Stimulated activated CD8-positive, alpha-beta memory T cell treated with anti-CD3 and anti-CD28 coated beads, Interleukin-12 subunit alpha, Interleukin-12 subunit beta, amount 100 ng/mL, for 1 hour (primary cell): ENCODE measurements at regions not wholly inside any gene's neighbourhood (a gene's known extent, or its start where the extent isn't known, plus 50 kb on each side); places are given as distances from the start of the nearest gene placed in this dataset.

ENCODE experiments used
- DNase-seq: peaks from one replicate; pipeline ENCODE4 v3.0.0-alpha.2; 2020; ENCODE audit warnings: low read depth

DNA sequence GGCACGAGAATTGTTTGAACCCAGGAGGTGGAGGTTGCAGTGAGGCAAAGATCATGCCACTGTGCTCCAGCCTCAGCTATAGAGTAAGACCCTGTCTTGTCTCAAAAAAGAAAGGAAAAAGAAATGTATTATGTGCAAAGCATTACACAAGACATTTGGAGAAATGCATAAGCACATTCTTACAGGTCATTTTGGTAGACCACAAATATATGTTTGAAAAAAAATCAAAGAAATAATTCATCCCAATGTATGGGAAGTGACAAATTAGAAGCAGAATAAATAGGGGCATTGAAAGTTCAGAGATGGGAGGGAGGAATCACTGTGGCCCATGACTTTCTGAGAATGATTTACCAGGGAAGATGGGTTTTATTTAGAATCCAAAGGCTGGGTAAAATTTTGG is 283.5 kb upstream of the ADAMTS5 start:
- DNase-seq, result no peak

DNA sequence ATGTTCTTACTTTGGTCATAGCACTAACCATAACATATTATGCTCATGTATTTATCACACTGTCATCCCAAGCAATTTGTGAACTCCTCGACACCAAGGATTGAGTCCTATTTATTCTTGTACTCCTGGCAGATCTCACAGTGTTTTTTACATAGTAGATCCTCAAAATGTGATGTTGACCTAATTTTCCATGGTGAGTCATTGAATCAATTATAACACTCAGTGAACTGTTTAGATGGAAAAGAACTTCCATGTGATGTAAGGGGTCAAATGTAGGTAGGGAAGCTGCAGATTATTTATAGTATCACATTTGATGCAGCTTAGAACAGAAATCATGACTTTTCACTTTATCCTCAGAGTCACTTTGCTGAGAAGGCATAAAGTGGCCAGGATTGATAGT is 281.9 kb upstream of the ADAMTS5 start:
- DNase-seq, result no peak

DNA sequence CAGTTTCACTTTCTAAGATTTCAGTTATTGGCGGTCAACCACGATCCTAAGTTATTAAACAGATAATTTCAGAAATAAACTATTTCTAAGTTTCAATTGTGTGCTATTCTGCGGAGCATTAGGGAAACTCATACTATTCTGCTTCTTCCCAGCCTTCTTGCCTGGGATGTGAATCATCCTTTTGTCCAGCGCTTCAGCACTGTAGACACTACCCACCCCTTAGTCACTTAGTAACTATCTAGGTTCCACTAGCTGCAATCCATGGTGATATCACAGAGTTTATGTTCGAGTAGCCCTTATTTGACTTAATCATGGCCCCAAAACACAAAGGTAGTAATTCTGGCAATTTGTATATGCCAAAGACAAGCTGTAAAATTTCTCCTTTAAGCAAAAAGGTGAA is 279.9 kb upstream of the ADAMTS5 start:
- DNase-seq, result no peak

DNA sequence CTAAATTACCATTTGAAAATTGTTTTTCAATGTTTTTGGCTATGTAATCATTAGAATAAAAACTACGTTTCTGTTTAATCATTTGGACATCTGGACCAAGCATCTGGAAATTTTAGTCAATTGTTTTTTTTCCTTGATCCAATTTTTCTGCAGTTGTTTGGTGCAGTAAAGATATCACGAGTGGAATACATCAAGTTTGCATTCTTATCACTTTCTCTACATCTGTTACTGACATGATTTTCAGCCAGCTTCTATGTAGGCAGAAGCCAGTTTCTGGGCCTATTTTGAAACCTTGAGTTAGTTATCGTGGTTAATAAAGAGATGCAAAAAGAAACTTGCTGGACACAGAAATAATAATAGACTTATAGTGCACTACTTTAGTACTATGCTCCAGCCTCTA is 277.9 kb upstream of the ADAMTS5 start:
- DNase-seq, result no peak

DNA sequence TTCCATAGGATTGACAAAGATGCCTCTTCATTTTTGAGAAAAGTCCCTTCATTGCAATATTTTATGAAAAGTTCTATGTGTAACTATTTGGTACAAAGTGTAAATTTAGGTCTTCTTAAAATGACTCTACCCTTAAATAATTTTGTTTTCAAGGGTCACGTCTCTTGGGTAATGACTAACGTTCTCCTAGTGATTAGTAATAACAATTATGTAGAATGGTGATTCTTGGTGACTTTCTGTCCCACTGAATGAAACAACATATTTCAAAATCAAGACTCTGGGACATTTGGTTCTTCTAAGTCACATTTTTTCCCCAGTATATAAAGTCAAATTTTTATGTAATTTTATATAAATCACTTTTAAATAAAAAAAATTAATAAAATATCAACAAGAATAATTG is 277.5 kb upstream of the ADAMTS5 start:
- no peak for DNase-seq

DNA sequence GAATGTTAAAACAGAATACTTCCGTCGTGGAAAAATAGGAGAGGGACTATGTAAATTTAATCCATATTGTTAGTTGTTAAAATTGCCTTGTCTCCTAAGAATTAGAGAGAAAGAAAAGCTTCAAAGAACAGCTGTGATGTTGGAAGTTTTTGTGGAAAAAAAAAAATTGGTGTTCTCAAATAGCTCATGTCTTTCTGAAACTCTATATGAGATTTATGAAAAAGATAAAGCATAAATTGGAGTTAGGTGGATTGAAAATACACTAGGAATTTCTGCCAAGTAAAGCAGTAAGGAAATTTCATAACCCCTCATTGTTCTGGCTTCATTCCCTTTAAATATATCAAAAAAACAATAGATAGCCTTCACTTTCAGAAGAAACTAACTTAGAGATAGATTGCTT is 274.0 kb upstream of the ADAMTS5 start:
- DNase-seq, result no peak

DNA sequence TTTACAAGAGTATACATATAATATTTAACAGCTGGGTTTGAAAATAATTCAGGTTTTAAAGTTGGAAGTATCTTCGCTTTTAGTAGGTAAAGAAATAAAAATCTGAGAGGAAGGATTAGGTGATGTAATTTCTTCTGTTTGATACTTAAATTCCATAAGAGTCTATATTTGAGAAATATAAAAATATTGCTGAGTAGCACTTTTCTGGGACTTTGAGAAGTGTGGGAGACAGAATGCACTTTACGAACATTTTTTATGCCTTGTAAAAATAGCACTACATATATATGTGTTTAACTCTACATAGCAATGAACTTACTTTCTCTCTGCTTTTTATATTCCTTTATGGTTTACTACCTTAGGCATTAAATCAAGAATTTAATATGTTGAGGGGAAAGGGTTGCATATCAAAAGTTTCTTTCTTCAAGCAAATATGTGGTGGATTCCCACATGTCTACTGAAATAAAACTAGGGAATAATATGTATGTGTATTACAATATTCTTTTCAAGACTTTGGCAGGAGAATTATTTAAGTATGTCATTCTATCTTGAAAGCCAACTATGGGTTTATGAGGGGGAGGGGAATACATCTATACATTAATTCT is 266.7 kb upstream of the ADAMTS5 start:
- DNase-seq, result no peak

DNA sequence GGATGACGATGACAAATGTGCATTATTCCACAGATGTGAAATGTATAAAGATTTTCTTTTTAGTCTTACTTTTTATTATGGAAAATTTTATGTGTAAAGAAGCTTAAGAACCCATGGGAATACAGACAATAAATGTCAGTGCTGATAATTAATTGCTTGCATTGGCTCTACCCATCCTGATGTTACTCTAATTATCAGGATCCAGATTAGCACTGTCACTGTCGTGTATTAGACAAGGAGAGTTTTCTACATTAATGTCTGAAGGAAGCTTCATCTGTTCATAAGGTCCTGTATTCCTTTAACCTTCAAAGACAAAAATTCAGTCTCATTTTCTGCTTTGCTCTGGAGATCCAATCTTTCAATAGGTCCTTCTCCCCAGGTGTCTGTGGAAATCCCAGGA is 259.1 kb upstream of the ADAMTS5 start:
- DNase-seq, result no peak

DNA sequence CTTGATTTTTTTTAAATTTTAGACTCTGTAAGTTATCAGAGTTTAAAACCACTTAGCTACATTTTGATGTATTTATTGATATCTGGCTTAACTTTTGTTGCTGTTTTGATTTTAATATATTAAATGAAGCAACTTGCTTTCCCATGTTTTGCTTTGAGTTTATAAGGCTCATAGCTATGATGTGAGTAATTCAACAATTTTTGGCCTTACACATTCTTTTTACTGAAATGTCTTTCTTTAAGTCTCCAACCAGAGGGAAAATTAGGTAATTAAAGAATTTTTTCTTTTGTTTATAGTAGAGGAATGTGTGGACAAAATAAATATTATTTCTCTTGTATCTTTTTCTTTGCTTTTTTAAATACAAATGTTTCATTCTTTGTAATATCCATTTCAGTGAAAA is 258.3 kb upstream of the ADAMTS5 start:
- DNase-seq, result no peak

DNA sequence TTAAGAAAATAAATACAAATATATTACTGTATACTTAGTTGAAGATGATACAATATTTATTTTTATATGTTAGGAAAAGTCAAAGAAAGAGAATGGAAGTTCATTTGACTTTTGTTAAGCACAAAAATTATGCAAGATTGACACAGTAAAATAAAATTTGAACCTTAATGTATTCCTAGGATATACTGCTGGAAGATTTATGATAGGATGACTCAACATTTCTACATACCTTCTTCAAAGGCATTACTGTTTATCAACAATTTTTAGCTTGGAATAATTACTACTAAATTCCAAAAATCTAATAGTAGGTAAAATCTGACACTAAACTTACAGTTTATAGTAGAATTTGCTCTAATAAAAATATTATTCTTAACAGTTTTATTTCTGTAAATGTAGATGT is 257.3 kb upstream of the ADAMTS5 start:
- DNase-seq, result no peak

DNA sequence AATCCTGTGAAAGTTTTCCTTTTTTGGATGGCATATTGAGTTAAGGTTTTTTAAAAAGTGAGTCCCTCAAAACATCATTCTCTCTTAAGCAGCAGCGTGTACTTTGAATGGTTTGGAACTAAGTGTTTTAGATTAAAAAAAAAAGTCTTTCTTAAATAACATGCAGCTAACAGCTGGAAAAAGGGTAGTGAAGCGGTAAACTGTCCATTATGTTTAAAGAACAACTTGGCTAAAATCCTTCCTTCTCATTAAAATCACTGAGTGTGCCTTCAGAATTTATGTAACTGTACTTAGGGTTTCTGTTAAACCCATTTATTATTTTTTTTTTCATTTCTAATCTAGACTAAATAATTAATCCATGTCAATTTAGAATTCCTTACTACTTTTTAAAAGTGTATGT is 254.2 kb upstream of the ADAMTS5 start:
- DNase-seq, result no peak

DNA sequence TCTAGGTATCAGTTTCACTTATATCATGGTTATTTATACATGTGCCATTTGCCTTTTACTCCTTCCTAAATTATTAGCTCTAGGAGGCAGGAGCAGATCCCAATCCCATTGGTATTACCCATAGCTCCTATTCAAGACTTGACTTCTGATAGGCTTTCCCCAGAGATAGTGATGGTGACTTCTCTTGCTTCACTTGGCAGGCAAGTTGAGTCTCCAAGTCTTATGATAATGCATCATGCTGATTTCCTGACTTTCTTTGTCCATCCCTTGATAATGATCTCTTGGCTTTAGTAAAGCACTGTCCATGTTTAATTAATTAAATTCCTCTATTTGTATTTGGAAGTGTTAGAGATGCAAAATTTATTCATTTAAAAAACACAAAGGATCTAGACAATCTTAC is 253.5 kb upstream of the ADAMTS5 start:
- no peak for DNase-seq

DNA sequence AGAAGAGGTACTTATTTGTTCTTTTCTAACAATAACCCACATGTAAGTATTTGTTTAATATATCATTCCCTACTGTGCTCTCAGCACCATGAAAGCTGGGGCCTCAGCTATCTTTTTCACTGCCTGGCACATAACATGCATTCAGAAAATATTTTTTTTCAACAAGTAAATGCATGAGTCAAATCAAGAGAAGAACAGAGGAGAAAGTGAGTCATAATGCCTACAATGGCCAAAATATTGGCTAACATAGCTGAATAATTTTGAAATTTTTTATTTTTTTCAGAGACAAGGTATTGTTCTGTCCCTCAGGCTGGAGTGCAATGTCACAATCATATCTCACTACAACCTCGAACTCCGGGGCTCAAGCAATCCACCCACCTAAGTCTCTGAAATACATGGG is 252.2 kb upstream of the ADAMTS5 start:
- no peak for DNase-seq

DNA sequence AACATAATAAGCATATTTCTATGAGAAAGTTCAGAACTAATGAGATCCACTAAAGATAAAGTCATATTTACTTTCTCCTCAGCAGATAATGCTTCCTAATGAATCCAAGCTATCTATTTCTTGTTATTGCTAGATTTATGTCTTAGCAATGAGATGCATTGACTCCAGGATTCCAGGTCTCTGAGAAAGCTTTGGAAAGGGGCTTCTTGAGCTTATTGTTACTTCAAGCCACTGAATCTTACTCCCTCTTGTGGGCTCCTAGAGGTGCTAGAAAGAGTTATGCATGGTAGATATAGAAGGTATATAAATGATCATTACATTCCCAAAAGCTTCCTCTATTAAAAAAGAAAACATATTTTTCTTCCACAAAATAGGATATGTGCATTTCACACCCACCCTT is 246.4 kb upstream of the ADAMTS5 start:
- DNase-seq, result no peak

DNA sequence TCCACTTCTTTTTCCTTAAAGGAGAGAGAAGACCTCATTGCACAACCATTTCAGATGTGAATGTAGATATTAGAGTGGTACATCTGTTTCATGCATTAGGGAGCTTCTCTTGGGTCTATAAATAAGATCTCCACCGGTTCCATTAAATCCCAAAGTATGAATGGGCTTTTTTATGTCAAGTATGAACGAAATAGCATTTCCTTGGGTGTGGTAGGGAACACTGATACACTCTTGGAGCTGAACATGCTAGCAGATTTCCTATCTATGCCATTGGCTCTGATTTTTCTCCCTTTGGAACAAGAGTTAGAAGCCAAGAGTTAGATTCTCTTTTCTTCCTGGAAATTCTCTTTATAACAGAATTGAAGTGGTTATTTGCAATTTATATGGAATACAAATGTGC is 245.6 kb upstream of the ADAMTS5 start:
- no peak for DNase-seq

DNA sequence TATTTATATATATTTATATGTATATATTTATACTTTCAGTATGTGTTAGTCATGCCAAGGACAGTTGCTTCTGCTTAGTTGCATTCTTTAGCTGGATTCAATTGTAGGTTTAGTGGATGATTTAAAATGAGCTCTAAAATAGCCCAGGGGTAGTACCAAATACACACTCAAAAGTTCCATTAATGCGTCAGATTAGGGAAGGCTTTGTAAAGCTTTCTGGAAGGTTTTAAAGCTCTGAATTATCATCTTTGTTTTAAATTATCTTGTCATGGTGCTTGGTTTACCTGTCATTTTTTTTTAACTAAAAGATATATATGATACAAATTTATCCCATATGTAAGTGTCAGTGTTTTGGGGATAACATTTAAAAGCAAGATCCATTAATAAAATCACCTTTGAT is 242.7 kb upstream of the ADAMTS5 start:
- no peak for DNase-seq

DNA sequence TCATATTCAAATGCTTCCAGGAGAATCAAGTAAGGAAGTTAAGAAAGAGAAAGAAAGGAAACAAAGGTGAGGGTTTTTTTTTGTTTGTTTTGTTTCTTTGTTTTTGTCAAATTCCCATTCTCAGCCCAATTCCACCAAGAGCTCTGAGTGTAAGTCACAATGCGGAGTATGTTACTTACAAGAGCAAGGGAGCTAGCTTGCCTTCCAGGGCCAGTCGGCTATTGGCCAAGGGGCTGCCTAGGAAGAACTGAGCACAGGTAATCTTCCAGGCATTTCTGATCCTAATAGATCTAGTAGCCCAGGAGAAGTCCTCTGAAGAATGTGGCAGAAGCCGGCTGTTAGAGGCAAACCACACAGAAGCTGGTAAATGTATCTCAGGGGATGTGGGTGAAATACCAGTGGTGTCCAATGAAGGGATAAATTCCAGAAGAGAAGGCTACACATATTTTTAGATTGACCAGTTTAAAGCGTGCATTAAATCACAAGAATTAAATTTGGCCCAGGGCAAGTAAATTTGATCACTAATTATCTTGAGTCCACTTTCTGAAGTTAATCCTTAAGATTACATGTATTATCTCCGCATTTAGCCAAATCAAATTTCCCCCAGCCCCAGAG is 239.6 kb upstream of the ADAMTS5 start:
- DNase-seq, result no peak

DNA sequence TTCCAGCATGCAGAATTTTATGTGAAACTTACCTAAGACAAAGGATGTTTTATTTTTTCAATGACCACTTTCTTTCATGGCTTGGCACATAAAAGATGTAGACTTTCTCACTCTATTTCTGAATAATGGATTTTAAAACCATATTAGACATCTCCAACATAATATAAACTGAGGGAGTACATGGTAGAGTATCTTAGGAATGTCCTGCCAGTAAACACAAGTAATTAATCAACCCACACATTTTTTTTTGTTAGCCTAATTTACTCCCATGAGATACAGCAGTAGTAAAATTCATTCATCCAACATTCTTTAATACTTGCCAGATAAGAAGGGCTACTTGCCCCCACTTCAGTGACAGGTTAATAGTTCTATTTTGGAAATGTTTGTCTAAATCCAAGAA is 235.4 kb upstream of the ADAMTS5 start:
- no peak for DNase-seq

DNA sequence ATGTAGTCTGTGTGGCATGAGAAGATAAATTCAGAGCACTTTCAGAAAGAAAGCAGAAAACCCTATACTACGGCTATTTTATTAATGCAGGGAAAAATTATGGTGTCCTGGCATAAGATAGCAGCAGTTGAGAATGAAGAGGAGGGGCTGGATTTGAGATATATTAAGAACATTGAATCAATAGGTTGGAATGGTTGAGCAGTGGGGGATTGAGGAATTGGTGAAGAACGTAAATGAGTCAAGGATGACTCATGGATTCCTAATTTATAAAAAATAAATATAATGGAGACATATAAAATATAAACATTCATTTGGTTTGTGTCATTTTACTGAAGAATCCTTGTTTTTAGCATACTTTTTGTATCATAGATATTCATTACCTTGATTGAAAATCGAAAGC is 234.3 kb upstream of the ADAMTS5 start:
- no peak for DNase-seq

DNA sequence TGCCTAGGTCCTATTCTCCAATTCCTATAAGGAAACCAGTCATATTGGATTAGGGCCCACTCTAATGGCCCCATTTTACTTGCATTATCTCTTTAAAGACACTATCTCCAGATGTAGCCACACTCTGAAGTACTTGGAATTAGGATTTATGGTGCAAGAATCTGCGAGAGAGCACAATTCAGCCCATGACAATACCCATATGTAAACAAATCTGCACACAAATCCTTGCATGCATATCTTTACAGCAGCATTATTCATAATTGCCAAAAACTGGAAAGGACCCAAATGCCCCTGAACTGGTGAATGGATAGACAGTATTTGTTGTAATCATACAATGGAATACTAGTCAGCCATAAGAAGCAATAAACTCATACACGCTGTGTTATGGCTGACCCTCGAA is 229.8 kb upstream of the ADAMTS5 start:
- DNase-seq, result no peak

DNA sequence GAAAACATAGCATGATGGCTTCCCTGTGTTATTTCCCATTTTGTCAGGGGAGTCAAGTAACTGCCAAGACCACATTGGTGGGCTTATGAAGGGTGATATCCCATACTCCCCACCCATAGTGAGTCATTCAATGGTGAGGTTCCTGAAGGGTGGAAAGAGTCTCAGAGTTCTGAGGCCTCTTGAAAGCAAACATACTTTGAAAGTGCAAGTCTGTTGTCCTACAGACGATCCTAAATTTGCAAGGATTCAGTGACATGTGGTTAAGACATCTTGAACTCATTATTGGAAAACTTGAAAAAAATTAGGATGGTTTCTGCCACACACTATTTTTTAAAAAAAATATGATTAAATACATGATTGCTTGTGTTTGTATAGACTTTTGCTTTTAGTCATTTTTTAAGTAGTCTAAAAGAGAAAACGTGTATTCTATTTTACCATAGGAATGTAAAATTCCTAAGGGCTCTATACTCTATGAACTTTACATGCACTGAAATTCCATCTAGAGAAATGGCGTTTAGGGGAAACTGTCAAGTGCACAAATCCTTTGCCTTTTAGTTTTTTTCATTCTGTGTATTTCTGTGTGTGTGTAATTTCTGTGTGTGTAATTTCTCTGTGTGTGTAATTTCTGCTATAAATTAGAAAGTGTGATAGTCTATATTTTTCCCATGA is 225.5 kb upstream of the ADAMTS5 start:
- DNase-seq, result no peak

DNA sequence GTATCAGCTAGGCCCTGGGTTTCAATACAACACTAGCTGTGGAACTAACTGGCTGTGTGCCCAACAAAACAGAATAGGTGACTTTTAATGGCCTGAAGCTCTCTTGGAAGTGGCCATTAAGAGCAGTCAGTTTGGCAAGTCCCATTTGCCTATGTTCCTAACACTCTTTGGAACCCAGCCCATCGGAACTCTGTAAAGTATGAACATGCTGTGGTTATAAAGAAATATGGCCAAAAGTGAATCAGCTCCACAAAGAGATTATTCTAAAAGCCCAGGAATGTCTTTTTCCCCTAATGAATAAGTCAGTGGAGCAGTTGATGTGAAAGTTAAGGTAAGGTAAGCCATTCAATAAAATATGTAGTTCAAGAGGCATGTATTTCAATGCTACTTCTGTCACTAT is 223.7 kb upstream of the ADAMTS5 start:
- no peak for DNase-seq

DNA sequence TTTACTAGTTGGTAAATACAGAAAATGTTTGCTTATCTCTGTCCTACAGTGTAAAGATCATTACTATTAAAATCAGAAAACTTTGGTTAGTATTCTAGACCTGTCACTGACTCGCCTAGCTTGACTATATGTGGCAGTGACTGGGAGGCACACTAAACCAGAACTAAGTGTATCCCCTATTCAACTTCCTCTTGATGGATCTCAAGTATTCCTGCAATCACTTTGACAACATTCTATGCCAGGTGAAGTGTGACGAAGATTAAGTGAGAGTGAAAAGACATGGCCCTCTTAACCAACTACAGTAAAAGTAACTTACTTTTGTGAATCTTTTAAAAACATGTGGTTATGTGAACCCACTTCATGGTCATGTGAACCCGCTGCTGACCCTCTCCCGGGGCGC is 223.0 kb upstream of the ADAMTS5 start:
- no peak for DNase-seq

DNA sequence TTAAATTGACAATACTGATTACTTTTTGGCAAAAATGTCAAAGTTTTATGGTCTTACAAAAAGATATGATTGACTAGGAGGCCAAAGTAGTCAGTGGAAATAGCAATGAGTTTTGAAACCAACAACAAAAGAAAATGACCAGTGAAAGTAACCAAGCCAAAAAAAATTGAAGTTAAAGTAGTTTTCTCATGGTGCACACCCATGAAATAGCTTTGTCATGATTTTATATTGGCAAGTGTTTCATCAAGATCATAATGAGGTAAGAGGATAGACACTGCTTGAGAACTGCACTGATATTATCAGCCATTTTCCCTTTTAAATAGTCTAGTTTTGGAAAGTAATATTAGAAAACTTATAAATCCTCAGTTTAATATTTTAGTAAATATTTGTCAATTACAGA is 206.2 kb upstream of the ADAMTS5 start:
- DNase-seq, result no peak
